GM12892 (cell line): ENCODE measurements at regions not wholly inside any gene's neighbourhood (a gene's known extent, or its start where the extent isn't known, plus 50 kb on each side); places are given as distances from the start of the nearest gene placed in this dataset.

Experiments
- POLR2A ChIP-seq: IDR thresholded peaks from 2 replicates; pipeline ENCODE4 v1.6.1; 2011; ENCODE audit warnings: low read depth, low read length, control low read depth
- POLR2AphosphoS5 ChIP-seq: IDR thresholded peaks from 2 replicates; pipeline ENCODE4 v1.6.1; 2011; ENCODE audit warnings: low read depth, low read length, control low read depth
- TAF1 ChIP-seq: IDR thresholded peaks from 2 replicates; pipeline ENCODE4 v1.6.1; 2011; ENCODE audit warnings: low read depth, mild to moderate bottlenecking, control low read depth, low read length, borderline replicate concordance

DNA sequence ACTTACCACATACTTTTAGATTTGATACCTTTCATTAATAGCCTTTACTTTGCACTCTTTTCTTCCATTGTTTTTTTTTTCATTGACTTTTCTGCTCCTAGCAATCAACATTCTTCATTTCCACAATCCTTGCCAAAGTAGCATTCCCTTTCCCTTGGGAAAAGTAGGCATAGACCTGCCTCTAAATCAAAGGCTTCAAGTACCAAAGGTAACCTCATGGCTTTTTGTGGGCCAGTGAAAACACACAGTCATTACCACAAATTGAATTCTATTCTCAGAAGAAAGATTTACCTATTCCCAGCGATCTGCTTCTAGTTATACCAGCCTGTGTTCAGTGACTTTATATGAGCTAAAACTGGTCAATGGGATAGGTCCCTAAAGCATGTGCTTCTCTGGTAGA is 109.2 kb downstream of the SOCS6 start:
- TF ChIP-seq POLR2AphosphoS5 = no peak
- no peak for TF ChIP-seq POLR2A
- TF ChIP-seq TAF1 = no peak
